ENCODE measurements at regions not wholly inside any gene's neighbourhood (a gene's known extent, or its start where the extent isn't known, plus 50 kb on each side); places are given as distances from the start of the nearest gene placed in this dataset.
"Not testable (repeated sequence)": the region's sequence is repeated elsewhere in the genome, so short reads cannot be mapped to it uniquely, and the experiment has no call there.

- DNase-seq (ENCODE audit: low read depth in 2 of 2): no peak
These were observed 104.7 kb upstream of the TMEM132E start for GRCh38 chr17:34474706-34475105.

- no peak for DNase-seq (ENCODE audit: low read depth in 2 of 2)
These were observed 107.0 kb upstream of the TMEM132E start for GRCh38 chr17:34472363-34472762.

- DNase-seq (ENCODE audit: low read depth in 2 of 2): not testable (repeated sequence)
These were observed 108.1 kb upstream of the TMEM132E start for GRCh38 chr17:34471278-34471677.

DNA sequence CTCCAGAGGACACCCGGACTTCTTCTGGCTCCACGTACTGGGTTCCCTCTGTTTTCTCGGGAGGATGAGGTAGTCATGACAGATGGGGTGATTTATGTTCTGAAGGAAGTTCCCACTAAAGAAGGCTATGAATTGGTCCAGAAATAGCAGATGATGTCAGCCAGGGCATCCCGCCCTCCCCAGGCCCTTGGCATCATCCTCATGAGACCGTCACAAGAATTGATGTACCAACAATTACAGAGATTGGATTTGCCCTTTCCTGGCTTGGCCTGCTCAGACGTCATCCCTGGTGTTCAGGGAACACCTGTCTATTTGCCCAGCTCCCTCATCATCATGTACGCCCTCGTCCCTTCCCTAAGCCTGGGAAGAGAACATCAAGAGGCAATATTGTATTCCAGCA, 102.8 kb upstream of the CCL1 start:
- DNase-seq (ENCODE audit: low read depth in 2 of 2): no peak

DNA sequence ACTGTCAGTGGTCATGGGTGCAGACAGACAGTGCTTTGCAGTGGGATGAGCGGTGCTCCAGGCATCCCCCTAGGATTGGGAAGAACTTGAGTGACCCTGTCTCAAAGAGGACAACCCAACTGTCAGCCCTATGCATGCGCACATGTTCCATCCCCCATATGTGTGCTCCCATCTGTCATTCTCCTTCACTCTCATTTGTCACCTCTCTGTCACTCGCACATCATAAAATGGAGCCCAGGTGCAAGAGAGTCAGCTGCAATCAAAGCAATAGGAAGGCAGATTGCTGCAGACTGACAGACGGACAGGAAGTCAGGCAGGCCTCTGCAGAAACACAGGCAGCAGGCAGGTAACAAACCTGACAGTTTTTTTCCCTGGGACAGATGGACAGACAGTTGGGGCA, 101.8 kb upstream of the CCL1 start:
- no peak for DNase-seq (ENCODE audit: low read depth in 2 of 2)

DNA sequence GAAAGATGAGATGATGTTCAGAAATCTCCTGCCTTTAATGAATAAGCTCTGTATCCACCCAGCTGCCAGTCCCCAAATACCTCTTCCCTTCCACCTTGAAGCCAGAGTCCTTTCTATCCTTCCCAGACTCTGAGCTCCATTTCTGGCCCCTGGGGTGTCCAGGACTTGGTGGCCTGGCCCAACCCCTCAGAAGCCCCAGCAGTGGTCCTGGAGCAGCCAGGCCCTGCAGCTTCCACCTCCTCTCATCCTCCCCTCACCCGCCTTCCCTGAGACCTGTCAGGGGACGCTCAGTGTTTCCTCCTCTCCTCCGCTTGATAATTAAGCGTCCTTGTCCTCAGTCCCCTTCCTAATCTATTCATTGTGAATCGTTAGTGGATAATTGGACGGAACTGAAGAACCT, 95.2 kb upstream of the CCL1 start:
- DNase-seq (ENCODE audit: low read depth in 2 of 2): no peak

DNA sequence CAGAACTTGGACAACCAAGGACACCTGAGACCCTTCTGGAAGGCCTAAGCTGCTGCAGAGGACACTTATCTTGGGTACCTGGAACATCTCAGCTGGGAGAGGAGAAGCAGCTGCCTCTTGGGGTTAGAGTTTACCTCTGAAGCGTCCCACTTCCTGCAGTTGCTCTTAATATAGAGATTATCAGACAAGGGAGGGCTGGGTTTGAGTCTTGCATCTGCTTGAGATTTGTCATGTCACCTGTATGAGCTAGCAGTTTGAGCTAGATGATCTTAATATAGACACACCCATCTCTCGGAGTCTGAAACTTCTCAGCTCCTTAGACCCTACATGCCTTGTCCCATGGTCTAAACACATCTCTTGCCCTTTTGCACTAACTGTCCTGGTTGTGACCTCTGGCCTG, 93.1 kb upstream of the CCL1 start:
- no peak for DNase-seq (ENCODE audit: low read depth in 2 of 2)

DNA sequence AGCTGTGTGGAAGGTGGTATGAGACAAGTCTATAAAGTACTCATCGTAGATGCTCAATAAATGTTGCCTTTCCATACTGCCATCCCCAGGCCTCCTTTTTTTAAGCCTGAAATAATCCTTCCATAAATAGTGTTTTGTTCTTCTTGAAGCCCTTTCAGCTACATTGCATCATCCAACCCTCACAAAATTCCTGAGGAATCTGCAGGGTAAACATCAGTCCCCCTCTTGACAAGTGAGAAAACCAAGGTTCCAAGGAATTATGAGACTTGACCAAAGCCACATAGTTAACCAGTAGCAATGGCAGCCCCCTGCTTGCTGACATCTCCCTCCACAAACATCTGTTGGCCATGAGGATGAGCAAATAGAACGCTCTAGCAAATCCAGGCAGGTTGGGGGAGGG, 89.7 kb upstream of the CCL1 start:
- DNase-seq (ENCODE audit: low read depth in 2 of 2): no peak

- DNase-seq (ENCODE audit: low read depth in 2 of 2): no peak
These were observed 88.3 kb upstream of the CCL1 start for GRCh38 chr17:34451313-34451712.

DNA sequence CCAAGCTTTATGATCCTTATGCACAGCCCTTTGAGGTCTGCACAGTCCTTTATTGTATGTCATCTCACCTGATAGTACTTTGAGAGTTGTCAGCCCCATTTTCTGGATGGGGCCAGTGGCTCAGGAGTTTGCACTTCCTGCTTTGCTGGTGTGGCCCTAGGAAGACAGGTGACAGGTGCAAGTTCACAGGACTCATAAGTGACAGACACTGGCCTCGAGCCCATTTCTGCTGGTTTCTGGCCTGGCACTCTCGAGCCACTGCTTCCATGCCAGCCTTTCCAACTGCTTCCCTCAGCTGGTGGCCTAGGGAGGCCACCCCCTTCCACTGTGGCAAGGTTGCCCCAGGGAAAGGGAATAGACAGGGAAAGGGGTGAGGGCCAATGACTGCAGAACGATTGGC, 84.4 kb upstream of the CCL1 start:
- no peak for DNase-seq (ENCODE audit: low read depth in 2 of 2)

DNA sequence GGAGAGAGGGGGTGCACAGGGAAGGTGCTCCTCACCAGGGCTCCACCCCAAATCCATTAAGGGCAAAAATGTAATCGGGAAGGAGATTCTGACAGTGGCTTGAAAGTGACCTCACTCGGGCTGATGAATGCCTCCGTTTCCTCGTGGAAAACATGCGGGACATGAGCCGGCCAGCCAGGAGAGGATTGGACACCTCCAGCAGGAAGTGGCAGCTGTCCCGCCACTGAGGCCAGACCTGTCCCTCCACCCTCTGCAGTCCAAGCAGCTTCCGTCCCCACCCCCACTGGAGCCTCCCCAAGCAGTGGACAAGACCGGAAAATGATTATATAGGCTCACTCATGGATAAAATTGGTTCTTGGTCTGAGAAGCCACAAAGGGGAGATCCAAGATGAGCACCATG, 82.1 kb upstream of the CCL1 start:
- no peak for DNase-seq (ENCODE audit: low read depth in 2 of 2)

- DNase-seq (ENCODE audit: low read depth in 2 of 2): no peak
These were observed 80.8 kb upstream of the CCL1 start for GRCh38 chr17:34443619-34444469.

DNA sequence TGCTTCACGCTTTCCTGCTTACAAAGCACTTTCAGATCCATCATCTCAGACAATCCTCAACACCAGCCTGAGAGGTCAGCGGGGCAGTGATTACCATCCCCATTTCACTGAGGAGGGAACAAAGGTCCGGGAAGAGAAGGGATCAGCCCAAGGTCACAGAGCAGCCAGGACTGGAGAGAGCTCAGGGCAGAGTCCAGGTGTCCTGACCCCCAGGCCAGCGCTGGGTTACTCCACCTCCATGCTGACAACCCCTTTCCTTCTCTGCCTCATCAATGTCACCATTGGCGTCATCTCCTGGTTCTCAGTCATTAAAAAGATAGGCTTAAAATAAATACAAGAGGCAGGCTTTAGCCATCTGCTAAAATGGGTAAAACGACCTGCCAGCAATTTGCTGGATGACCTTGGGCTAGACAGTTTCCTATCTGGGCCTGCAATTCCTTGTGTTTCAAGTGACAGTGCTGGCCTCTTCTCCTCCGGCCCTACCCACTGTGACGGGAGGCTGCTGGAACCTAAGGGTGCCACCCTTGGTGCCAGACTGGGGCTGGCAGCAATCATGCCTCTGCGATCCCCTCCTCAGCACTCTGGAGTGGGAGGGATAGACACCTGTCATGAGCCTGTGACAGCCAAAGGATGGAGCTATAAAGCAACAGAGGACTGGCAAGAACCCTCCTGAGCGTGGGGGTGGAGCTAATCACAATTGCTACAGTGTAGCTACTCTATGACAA, 79.5 kb upstream of the CCL1 start:
- DNase-seq (ENCODE audit: low read depth in 2 of 2): no peak

- DNase-seq (ENCODE audit: low read depth in 2 of 2): no peak
These were observed 74.2 kb upstream of the CCL1 start for GRCh38 chr17:34437188-34437587.

DNA sequence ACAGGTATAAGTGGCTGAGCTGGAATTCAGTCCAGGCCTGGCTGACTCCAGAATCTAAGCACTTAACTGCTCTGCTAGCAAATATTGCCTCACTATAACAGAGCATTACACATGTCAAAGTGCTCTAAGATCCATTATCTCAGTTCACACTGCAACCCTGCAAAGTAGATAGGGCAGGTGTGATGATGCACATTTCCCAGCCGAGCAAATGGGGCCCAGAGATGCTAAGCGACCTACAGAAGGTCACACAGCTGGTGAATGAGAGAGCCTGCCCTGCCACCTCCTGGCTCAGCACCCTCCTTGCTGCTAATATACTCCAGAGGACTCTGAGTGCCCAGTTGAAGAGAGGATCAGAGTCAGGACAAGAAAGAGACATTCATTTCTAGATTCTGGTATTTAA, 73.6 kb upstream of the CCL1 start:
- DNase-seq (ENCODE audit: low read depth in 2 of 2): no peak

DNA sequence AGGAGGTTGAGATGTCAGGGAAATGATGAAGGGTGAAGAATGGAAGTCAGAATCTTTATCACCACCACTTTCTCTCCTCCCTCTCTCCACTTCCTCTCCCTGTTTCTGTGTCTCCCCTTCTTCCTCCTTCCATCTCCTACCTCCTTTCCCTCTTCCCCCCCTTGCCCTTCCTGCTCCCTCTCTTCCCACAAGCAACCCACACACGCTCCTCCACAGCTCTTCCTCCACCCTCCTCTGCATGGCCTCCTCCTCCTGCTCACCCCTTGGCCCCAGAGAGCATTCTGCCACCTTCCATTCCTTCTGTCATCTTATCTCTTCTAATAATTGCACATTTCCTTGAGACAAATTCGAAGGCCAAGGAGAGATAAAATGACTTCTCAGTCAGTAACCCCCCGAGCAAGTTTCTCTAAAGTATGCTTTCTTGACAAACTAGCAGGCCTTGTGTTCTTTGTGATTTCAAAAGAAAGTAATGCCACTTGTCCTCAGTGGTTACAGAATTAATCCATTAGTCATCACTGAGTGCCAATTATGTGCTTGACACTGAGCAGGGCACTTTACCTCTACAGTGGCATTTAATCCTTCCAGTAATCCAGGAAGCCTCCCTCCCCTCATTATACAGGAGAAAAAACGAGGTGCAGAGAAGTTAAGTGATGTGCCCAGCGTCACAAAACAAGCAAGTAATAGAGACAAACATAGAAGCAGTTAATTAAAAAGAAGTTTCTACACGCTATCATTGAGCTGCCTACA, 72.3 kb upstream of the CCL1 start:
- no peak for DNase-seq (ENCODE audit: low read depth in 2 of 2)

DNA sequence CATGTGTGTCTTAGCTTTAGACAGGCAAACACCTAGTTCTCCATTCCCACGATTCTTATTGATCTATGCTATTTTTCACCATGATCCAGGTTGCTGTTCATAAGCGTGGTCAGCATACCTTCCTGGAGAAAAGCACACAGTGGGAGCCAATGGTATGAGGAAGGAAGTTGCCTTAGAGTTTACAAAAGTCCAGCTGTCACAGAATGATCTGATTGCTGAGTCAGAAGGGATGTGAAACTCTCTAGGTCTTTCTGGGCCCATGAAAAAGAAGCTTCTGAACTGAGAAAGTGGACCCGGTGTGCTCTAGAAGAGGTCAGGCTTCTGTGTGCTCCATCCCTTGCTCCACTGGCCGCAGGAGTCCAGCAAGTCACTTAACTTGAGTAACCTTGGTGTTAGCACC, 71.0 kb upstream of the CCL1 start:
- no peak for DNase-seq (ENCODE audit: low read depth in 2 of 2)

DNA sequence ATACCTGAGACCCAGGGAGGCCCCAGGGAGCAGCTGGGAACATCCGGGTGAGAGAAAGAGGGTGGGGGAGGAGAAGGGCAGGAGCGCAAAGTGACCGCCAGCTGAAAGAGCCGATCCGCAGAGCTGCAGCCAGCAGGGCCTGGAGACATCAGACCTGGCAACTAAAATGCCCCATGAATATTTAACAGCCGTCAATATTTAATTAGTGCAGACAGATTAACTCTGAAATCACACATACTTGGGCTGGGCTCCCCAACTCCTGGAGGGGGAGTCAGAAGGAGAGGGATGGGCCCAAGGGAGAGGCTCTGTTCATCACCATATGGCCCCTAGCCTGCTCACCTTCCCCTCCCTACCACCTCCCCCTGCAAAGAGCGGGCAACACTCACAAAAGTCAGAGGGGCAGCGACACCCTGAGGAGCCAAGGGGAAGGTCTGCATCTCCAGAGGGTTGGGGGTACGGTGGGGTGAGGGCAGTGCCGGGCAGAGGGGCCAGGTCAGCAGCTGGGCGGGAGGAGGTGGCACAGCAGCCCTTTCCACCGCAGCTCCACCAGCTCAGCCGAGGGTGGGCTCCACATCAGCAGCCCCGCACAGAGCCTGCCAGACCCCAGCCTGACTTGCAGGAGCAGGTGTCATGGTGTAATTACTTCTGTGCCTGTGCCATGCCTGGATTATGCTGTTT, 61.9 kb upstream of the CCL1 start:
- no peak for DNase-seq (ENCODE audit: low read depth in 2 of 2)

DNA sequence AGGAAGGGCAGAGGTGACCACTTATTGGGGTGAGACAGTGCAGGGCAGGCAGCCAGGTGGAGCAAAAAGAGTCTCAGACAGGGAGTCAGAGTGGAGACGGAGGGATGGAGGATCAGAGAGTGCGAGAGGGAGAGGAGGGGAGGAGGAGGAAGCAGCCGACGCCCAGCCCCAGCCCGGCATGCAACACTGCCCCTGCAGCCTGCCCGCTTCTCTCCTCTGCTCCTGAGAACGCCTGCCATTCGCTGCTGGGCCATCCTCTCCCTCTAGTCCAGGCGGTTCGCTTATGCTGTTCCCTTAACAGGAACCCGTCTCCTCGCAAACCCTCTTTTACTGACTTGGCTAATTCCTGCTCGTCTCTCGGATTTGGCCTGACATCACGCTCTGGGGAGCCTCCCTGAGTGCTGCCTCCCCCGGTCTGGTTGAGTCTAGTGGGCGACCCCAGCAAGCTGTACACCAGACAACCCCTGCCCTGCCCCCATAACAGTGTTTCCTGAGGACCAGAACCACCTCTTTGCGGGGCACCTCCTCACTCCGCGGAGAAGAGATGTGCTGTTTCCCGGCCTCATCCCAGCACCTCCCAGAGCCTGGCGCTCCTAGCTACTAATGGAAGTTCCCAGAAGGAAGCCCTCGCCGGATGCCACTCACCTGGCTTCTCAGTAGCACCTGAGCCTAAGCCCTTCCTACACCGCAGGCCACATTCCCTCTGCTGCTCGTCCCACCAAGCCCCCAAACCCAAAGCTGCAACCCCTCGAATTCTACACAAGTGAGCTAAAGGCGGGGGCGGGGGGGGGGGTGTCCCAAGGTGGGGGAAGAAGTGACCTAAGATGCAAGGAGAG, 61.2 kb upstream of the CCL1 start:
- DNase-seq (ENCODE audit: low read depth in 2 of 2): no peak

DNA sequence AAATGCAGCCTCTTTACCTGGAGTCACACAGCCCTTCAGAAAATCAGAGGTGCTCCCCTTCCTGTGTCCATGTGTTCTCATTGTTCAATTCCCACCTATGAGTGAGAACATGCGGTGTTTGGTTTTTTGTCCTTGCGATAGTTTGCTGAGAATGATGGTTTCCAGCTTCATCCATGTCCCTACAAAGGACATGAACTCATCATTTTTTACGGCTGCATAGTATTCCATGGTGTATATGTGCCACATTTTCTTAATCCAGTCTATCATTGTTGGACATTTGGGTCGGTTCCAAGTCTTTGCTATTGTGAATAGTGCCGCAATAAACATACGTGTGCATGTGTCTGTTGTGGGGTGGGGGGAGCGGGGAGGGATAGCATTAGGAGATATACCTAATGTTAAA, 60.3 kb upstream of the CCL1 start:
- DNase-seq (ENCODE audit: low read depth in 2 of 2): not testable (repeated sequence)

DNA sequence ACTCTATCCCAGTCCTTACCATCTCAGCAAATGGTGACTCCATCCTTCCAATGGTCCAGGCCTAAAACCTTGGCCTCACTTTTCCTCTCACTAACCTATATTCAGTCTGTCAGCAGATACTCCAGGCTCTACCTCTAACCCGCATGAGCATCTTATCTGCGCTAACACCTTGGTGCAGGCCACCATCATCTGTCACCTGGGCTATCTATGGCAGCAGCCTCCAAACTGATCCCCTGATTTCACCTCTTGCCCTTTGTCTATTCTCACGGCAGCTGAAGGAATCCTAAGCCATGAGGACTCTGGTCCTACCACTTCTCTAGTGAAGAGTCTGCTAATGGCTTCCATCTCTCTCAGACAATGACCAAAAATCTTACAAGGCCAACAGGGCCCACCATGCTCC, 57.9 kb upstream of the CCL1 start:
- no peak for DNase-seq (ENCODE audit: low read depth in 2 of 2)

Data from fibroblast of skin of left biceps (primary cell).